NCI-H1417 treated with DMSO at 0.1 percent for 48 hours (cell line): ENCODE measurements at regions not wholly inside any gene's neighbourhood (a gene's known extent, or its start where the extent isn't known, plus 50 kb on each side); places are given as distances from the start of the nearest gene placed in this dataset.
A peak's percentile ranks its signal among the peaks of the same experiment; 100 is the strongest.
"Not testable (repeated sequence)": the region's sequence is repeated elsewhere in the genome, so short reads cannot be mapped to it uniquely, and the experiment has no call there.

ENCODE experiments used
- DNase-seq: peaks from one replicate; lab custom pipeline; 2025; lab: John Stamatoyannopoulos, UW

GRCh38 chr20:5696011-5696559 is 54.1 kb upstream of the SHLD1 start:
- DNase-seq: no peak

DNA sequence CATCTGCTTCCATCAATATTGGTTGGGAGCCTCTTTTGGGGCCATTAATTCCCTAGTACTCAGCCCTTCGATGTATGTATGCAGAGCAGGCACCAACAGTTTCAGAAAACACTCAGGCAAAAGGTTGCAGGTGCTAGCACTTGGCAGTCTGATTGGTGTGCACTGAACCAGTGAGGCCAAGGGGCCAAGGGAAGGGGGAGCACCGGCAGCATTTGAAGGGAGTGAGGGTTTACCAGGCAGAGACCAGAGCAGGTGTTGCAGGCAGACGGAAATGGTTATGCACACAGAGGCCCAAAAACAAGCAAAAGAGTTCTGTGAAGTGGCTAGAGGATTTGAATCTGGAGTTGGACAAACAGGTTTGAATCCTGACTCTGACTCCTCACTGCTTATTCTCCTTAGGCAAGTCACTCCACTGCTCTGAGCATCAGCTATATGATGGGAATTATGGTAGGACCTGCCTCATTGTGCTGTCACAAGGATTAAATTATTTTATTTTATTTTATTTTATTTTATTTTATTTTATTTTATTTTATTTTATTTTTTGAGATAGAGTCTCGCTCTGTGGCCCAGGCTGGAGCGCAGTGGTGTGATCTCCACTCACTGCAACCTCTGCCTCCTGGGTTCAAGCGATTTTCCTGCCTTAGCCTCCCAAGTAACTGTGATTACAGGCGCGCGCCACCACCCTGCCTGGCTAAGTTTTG is 58.1 kb upstream of the SHLD1 start:
- peak; percentile 56 for DNase-seq

DNA sequence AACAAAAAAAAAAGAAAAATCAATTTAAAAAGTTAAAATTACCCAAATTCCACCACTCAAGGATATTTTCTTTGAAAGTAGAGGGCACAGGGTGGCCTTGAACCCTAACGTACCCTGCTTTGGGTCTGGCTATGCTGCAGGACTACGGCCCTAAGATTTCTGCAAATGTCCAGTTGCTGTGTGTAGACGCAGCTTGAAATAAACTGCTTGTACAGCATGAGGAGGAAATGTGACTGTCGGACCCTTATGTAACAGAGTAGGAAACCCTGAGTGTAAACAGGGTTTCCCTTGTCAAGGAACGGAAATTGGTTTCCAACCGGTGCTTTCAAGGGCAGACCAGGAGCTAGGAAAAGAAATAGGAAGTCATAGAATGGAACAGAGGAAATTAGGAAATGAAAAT is 60.7 kb upstream of the SHLD1 start:
- DNase-seq: no peak

- DNase-seq: no peak
Observed at GRCh38 chr20:5688431-5688972, 61.7 kb upstream of the SHLD1 start.

GRCh38 chr20:5687884-5688283 is 62.3 kb upstream of the SHLD1 start:
- DNase-seq: no peak

DNA sequence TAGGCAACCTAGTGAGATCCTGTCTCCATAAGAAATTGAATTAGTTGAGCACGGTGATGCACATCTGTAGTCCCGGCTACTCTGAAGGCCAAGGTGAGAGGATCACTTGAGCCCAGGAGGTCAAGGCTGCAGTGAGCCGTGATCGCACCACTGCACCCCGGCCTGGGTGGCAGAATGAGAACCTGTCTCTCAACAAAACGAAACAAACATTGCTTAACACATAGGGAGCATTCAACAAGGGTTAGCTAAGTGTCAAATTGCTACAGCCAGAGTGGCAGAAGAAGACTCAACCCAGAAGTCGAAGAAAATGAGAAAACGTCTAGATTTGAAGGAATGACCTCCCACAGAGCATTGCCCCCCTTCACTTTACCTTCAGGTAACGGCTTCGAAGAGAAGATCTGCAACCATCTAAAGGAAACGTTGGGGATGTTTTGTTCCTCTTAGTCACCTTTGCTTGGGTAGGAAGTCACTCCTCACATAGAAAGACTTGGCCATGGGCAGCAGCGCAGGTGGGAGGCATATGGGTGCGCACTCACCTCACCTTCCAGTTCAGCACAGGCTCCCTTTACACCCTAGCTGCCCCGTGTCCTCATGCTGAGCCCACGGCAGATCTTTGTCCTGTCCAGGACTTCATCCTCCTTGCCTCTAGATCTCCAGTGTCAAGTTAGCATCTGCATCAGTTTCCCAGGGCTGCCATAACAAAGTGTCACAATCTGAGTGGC is 63.7 kb upstream of the SHLD1 start:
- no peak for DNase-seq

GRCh38 chr20:5682556-5682955 is 67.6 kb upstream of the SHLD1 start:
- not testable (repeated sequence) for DNase-seq

GRCh38 chr20:5680192-5680591 is 69.4 kb upstream of the GPCPD1 start:
- no peak for DNase-seq

DNA sequence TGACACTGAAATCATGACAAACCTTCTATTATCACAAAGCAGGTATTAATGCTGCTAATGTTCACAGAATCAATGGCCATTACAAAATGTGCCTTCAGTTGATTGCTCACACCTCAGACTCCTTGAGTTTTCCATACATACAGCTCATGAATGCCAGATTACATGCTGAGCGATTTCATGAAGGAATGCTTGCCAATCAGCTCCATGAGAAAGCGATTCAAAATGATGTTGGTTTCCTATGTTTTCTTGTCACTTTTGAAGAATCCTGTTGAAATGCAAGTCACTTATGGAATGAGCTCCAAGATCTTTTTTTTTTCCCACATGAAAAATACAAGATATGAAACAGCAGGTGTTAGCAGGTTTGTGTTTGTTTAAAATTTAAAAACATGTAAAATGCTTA is 68.0 kb upstream of the GPCPD1 start:
- DNase-seq: no peak

DNA sequence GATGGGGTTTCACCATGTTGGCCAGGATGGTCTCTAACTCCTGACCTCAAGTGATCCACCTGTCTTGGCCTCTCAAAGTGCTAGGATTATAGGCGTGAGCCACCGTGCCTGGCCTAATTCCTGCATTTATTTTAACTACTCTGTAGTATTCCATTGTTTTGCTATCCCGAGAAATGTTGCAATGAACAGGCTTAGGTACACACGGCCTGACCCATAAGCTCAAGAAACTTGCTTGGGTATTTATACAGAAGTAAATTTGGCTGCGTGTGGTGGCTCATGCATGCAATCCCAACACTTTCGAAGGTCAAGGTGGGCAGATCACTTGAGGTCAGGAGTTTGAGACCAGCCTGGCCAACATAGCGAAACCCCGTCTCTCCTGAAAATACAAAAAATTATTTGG is 67.1 kb upstream of the GPCPD1 start:
- not testable (repeated sequence) for DNase-seq

DNA sequence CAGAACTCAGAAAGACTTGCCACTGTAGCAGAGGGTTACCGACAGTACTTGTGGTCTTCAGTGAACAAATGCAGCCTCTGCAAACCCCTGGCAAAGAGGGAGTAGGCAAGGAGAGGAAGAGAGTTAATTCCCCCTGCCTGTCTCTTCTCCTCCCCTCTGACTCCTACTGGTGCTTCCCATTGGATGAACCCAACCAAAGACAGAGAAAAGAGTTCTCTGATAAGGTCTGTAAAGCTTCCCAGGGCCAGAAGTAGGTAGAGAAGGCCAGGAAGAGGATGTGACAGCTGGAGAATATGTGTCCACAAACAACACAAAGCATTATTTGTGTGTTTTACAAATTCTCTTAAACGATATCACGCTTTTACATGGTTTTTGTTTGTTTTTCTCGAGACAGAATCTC is 66.6 kb upstream of the GPCPD1 start:
- no peak for DNase-seq

GRCh38 chr20:5675103-5676091 is 64.6 kb upstream of the GPCPD1 start:
- DNase-seq: no peak

DNA sequence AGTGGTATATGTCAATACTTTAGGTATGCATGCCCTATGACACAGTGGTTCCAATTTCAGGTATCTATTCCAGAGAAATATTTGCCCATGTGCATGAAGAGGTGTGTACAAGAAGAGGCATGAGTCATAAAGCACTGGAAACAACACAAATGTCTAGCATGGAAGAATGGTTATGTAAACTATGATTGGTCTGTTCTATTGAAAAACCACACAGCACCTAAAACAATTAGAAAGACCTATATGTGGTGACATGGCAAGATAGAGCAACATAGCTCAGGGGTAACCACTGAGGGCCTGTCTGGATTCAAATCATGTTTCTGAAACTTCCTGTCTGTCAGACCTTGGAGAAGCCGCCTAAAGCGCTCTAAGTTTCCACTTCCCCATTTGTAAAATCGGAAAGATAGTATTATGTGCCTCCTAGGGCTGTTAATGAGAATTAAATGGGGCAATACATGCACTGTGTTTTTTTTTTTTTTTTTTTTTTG is 63.4 kb upstream of the GPCPD1 start:
- no peak for DNase-seq

GRCh38 chr20:5670874-5671273 is 60.1 kb upstream of the GPCPD1 start:
- no peak for DNase-seq

DNA sequence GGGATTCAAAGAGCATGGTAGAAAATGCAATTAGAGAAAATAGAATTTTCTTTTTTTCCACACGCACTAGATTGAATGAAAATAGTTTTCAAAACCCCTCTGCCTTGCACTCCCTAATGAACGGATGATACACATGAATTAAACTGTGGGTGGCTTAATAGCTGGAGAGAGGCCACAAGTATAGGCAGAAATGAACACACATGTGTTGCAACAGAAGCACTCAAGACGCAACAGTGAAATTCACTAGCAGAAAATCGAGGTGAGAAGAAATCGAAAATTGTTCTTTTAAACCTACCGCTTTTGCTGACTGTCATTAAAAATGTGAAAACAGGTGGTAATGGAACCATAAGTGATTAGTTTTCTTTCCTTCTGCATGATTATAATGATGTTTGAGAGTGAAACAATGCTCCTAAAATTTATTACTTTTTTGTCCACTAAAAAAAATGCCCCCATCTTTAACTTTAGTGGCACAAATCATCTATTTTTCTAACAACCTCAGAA is 59.3 kb upstream of the GPCPD1 start:
- DNase-seq: no peak

- DNase-seq: no peak
Observed at GRCh38 chr20:5668529-5668868, 57.7 kb upstream of the GPCPD1 start.

DNA sequence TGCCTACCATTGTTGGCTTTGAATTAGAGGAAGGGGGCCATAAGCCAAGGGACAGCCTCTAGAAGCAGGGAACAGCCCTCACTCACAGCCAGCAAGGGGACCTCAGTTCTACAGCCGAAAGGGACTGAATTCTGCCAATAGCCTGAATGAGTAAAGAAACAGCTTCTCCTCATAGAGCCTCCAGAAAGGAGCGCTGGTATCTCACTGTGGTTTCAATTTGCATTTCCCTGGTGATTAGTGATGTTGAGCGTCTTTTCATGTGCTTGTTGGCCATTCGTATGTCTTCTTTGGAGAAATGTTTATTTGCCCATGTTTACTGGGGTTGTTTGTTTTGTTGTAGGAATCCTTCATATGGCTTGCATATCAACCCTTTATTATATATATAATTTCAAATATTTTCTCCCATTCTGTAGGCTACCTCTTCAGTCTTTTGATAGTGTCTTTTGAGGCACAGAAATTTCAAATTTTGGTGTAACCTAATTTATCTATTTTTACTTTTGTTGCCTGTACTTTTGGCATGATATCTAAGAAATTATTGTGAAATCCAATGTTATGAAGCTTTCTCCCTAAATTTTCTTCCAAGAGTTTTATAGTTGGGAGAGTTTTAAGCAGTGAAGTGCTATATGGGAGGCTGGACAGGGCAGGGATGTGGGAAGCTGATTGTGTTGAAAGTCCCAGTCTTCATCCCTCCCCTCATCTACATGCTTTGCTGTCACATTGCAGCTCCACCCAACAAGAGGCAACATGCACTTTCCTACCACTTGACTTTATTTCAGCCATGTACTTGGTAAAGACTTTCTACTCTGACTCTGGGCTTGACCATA is 57.1 kb upstream of the GPCPD1 start:
- DNase-seq: no peak

GRCh38 chr20:5665417-5665816 is 54.6 kb upstream of the GPCPD1 start:
- no peak for DNase-seq

DNA sequence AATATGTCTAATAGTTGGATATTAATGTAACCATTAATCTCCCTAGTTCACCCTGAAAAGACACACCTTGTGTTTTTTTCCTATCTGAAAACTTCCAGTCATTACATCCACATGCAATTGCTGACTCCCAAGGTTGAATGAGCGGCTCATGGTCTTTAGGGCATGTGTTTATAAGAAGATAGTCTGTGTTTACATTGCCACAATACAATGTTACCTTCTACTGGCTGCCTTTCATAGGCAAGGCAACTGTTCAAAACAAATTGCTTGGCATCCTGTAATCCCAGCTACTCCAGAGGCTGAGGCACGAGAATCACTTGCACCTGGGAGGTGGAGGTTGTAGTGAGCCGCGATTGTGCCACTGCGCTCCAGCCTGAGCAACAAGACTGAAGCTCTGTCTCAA is 52.6 kb upstream of the GPCPD1 start:
- DNase-seq: no peak

GRCh38 chr20:5662769-5663168 is 52.0 kb upstream of the GPCPD1 start:
- DNase-seq: no peak

DNA sequence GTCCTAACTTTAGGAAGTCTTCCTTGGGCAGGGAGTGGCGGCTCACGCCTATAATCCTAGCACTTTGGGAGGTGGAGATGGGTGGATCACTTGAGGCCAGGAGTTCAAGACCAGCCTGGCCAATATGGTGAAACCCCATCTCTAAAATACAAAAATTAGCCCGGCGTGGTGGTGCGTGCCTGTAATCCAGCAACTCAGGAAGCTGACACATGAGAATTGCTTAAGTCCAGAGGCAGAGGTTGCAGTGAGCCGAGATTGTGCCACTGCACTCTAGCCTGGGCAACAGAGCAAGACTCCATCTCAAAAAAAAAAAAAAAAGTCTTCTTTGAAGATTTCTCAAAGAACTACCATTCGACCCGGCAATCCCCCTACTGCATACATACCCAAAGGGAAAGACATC is 50.0 kb upstream of the GPCPD1 start:
- not testable (repeated sequence) for DNase-seq
